ENCODE measurements at regions not wholly inside any gene's neighbourhood (a gene's known extent, or its start where the extent isn't known, plus 50 kb on each side); places are given as distances from the start of the nearest gene placed in this dataset.

GRCh38 chr6:53418288-53418687 is 69.5 kb upstream of the ELOVL5 start:
- ChIA-PET POLR2A (no interaction called here), CTCF (interaction anchor here (1.1 to 2.4 kb wide), 2 partner anchors 11 to 246 kb away, joined by 4 to 7 read pairs; no protein-coding TSS in a partner anchor)
- DNase-seq (ENCODE audit: extremely low spot score) = no peak
- TF ChIP-seq CTCF (IDR thresholded peaks at IDR 0.05; ENCODE audit: control extremely low read depth, extremely low read depth, low read depth, missing control alignments) = no peak

- ChIA-PET CTCF (interaction anchor here (2.4 kb wide), 1 partner anchor 245 kb away, joined by 7 read pairs; no protein-coding TSS in a partner anchor), POLR2A (no interaction called here)
- DNase-seq (ENCODE audit: extremely low spot score) = no peak
- TF ChIP-seq CTCF (IDR thresholded peaks at IDR 0.05; ENCODE audit: control extremely low read depth, extremely low read depth, low read depth, missing control alignments) = no peak
Observed at GRCh38 chr6:53417141-53417540, 68.4 kb upstream of the ELOVL5 start.

- CTCF ChIA-PET = interaction anchor here (2.8 kb wide), 1 partner anchor 12 kb away, joined by 16 read pairs; no protein-coding TSS in a partner anchor
- POLR2A ChIA-PET = no interaction called here
Observed at GRCh38 chr6:53413326-53413725, 64.6 kb upstream of the ELOVL5 start.

GRCh38 chr6:53412751-53413150 is 64.0 kb upstream of the ELOVL5 start:
- TF ChIP-seq CTCF (IDR thresholded peaks at IDR 0.05; ENCODE audit: control extremely low read depth, extremely low read depth, low read depth, missing control alignments) = no peak
- POLR2A ChIA-PET = no interaction called here
- no peak for DNase-seq (ENCODE audit: extremely low spot score)
- CTCF ChIA-PET = interaction anchor here (2.8 kb wide), 1 partner anchor 13 kb away, joined by 16 read pairs; no protein-coding TSS in a partner anchor

More at GRCh38 chr6:53413326-53413725, 64.6 kb upstream of the ELOVL5 start:
- DNase-seq (ENCODE audit: extremely low spot score) = no peak
- no peak for TF ChIP-seq CTCF (IDR thresholded peaks at IDR 0.05; ENCODE audit: control extremely low read depth, extremely low read depth, low read depth, missing control alignments)

GRCh38 chr6:53412021-53412715 is 63.4 kb upstream of the ELOVL5 start:
- CTCF ChIA-PET = interaction anchor here (0.9 to 4.2 kb wide), 12 partner anchors 14 to 240 kb away, joined by 3 to 60 read pairs (median 8); no protein-coding TSS in a partner anchor
- no peak for TF ChIP-seq CTCF (IDR thresholded peaks at IDR 0.05; ENCODE audit: control extremely low read depth, extremely low read depth, low read depth, missing control alignments)
- POLR2A ChIA-PET = no interaction called here
- no peak for DNase-seq (ENCODE audit: extremely low spot score)

GRCh38 chr6:53411451-53411850 is 62.7 kb upstream of the ELOVL5 start:
- ChIA-PET CTCF (interaction anchor here (0.8 to 4.2 kb wide), 28 partner anchors 13 to 308 kb away, joined by 3 to 60 read pairs (median 4); no protein-coding TSS in a partner anchor), POLR2A (no interaction called here)
- no peak for DNase-seq (ENCODE audit: extremely low spot score)
- no peak for TF ChIP-seq CTCF (IDR thresholded peaks at IDR 0.05; ENCODE audit: control extremely low read depth, extremely low read depth, low read depth, missing control alignments)
